ENCODE measurements at regions not wholly inside any gene's neighbourhood (a gene's known extent, or its start where the extent isn't known, plus 50 kb on each side); places are given as distances from the start of the nearest gene placed in this dataset.
"Not testable (repeated sequence)": the region's sequence is repeated elsewhere in the genome, so short reads cannot be mapped to it uniquely, and the experiment has no call there.

DNA sequence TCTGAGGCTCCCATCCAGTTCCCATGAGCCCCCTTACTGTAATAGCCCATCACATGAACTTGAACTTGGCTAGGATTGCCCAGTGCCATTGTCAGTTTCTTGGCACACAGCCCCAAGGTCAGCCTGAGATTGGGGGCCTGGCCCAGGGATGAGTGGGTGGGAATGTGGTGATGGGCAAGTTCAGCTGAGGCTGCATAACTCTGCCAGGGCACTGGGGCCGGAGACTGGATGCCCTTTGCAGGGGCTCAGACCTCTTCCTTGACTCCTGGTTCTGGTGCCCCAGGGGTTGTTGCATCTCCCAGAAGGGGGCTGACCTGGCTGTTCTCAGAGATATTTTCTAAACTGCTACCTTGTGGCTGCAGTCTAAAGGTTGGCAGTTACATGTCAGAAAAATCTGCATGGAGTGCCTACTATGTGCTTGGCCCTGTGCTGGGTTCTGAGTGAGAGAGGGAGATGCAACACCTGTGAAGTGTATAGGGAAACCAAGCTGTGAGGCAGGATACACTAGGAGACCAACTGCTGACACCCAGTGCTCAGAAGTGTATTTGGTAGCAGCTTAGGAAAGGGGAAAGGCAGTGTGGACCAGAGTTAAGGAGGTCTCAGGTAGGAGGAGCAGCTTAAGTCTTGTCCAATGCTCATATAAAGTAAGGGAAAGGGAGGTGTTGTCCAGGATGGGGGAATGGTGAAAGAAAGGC, 74.8 kb upstream of the PRR23C start:
- Mint-ChIP-seq H3K36me3 (ENCODE audit: low read depth) (no peaks in the 10 kb centered on the region), H3K27me3 (ENCODE audit: insufficient read depth) (no peaks in the 10 kb centered on the region), H3K9me3 (no peaks in the 10 kb centered on the region), H3K4me1 (ENCODE audit: low read depth) (peaks cover 8% of the 10 kb centered on the region), H3K27ac (no peak overlapping the region), H3K4me3 (no peak overlapping the region)
- DNase-seq (ENCODE audit: low spot score), result no peak
- intact Hi-C loops (cut with micrococcal nuclease), result no loop called here

DNA sequence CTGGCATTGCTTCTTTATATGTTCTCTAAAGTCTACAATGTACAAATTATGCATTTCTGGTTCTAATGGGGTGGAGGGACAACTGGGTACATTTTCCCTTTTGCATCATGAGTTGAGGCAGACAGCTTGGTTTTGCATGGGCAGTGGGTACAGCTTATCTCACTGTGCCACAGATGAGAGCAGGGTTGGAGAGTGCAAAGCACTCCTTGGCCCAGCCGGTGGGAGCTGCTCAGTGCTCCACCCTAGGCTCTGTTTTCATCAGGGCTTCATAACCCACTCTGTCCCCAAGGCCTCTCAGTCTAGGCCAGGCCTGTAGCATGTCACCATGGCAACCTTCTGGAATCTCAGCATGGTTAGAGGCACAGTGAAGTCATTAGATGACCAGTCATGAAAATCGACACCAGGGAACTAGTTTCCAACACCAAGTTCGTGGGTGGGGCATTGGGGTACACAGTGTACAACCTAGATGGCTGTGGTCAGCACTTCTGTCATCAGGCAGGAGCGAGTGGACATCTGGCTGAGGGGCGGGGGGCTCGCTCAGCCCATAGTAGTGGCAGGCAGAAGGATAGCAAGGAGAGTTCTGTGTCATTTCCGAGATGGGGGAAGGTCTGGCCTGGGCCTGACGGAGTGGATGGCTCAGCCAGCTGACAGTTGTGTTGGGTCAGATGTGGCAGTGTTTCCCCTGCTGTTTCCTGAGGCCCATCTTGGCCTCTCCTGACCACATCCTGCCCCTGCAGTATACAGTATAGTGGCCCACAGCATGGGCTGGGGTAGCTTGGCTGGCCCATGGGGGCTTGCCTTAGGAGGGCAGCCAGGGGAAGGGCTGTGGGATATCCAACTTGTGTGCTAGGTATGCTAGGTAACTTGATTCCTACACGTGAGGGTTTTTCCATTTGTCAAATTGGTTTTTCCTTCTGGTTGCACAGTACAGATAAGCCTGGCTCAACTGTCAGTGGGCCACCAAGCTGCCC, 75.7 kb upstream of the PRR23C start:
- intact Hi-C loops (cut with micrococcal nuclease), result no loop called here
- Mint-ChIP-seq H3K36me3 (ENCODE audit: low read depth) (no peaks in the 10 kb centered on the region), H3K9me3 (no peaks in the 10 kb centered on the region), H3K27ac (no peak overlapping the region), H3K4me1 (ENCODE audit: low read depth) (peaks cover 8% of the 10 kb centered on the region), H3K27me3 (ENCODE audit: insufficient read depth) (no peaks in the 10 kb centered on the region), H3K4me3 (no peak overlapping the region)
- DNase-seq (ENCODE audit: low spot score), result no peak

DNA sequence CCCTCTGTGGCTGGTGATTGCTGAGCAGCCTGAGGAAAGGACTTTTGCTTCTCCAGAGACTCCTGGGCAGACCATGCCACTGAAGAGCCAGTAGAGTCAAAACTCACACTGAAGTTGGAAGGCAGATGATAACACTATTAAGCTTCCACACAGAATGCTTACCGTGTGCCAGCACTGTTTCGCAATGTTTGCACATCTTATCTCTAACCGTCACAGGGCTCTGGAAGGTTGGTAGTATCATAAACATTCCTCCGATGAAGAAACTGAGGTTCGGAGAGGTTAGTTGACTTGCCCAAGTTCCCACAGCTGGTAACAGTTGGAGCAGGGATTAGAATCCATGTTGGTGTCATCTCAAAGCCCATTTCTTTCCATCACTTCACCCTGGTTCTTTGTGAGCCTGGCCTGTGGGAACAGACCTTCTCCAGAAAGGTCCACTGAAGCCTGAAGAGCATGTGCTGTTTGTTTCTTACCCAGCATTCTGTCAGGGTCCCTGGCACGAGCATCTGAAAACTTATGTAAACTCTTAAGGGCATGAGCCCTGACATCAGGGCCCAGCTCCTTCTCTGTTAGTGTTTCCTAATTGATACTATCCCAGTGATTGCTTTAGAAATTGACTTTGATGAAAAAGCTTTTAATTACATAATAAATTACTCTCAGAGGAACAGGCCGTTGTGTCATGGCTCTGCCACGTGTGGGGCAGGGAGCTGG, 77.0 kb upstream of the PRR23C start:
- intact Hi-C loops (cut with micrococcal nuclease), result no loop called here
- Mint-ChIP-seq H3K27me3 (ENCODE audit: insufficient read depth) (no peaks in the 10 kb centered on the region), H3K4me1 (ENCODE audit: low read depth) (peaks cover 8% of the 10 kb centered on the region), H3K27ac (no peak overlapping the region), H3K9me3 (no peaks in the 10 kb centered on the region), H3K36me3 (ENCODE audit: low read depth) (no peaks in the 10 kb centered on the region), H3K4me3 (no peak overlapping the region)
- no peak for DNase-seq (ENCODE audit: low spot score)

DNA sequence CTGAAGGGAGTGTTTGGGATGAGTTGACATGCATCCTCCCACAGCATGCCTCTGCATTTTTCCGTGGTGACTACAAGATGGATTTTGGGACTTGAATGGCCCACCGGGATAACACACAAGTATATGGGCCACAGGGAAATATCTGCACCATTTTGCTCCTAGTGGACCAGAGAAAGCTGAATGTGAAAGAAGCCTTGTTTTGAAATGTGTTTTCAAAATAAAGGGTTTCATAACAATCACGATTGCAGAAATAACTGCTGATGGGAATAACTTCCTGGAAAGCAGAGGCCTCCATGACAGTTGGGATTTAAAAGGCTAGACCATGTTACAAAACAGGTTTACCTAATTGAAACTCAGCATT, 77.5 kb upstream of the PRR23C start:
- Mint-ChIP-seq H3K9me3 (no peaks in the 10 kb centered on the region), H3K27ac (no peak overlapping the region), H3K27me3 (ENCODE audit: insufficient read depth) (no peaks in the 10 kb centered on the region), H3K36me3 (ENCODE audit: low read depth) (no peaks in the 10 kb centered on the region), H3K4me3 (no peak overlapping the region), H3K4me1 (ENCODE audit: low read depth) (peaks cover 8% of the 10 kb centered on the region)
- intact Hi-C loops (cut with micrococcal nuclease), result no loop called here
- no peak for DNase-seq (ENCODE audit: low spot score)

DNA sequence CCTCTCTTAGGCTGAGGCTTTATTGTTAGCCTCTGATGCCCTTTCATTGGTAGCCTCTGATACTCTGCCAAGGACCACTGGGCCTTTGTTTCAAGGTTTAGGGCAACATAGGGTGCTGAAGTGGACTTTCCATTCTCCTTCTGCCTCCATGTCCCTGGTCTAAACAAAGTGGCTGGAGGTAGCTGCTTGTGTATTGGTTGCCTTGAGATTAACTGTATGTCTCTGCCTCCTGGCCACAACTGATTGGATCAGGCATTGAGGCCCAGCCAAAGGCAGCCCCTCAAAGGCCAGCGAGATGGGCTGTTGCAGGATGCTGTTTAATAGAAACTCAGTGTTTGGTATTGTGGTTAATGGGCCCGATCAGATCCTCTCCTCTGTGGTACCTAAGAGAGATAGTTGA, 77.9 kb upstream of the PRR23C start:
- H3K9me3 Mint-ChIP-seq, result no peaks in the 10 kb centered on the region
- intact Hi-C loops (cut with micrococcal nuclease), result no loop called here

DNA sequence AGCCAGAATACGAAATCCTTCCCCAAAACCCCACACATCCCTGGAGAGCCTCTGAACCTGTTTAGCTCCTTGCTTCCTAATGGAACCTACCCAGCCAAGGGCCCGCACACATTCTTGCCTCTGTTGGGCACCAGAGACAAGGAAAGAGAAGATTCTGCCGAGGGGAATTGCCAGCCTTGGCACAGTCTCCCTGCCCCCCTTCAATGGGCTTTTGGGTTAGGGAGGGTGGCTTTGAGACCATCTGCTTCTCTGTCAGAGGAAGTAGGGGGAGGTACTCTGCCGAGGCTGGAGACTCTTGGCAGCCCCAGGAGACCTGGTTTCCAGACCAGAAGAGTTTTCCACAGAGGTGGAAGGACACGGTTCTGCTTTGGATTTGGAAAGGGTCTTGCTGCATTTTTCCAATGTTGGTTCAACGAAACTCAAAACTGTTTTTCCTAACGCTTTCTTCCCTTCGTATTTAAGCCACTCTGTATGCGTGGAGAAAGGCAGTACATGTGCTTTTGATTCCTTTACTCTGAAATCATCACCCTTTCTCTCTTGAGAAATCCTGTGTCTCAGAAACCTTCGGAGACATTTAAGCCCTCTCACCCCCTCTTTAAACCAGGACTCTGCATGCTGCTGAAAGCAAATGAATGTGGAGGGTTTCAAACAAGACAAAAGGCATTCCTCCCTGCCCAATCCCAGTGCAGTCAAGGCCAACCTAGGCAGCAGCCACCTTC, 78.8 kb upstream of the PRR23C start:
- Mint-ChIP-seq H3K4me3 (no peak overlapping the region), H3K9me3 (no peaks in the 10 kb centered on the region), H3K27me3 (ENCODE audit: insufficient read depth) (no peaks in the 10 kb centered on the region), H3K27ac (no peak overlapping the region), H3K36me3 (ENCODE audit: low read depth) (no peaks in the 10 kb centered on the region), H3K4me1 (ENCODE audit: low read depth) (peaks cover 8% of the 10 kb centered on the region)
- intact Hi-C loops (cut with micrococcal nuclease), result no loop called here
- no peak for DNase-seq (ENCODE audit: low spot score)

More for the DNA sequence above, 77.9 kb upstream of the PRR23C start:
- DNase-seq (ENCODE audit: low spot score), result no peak
- H3K36me3 Mint-ChIP-seq (ENCODE audit: low read depth), result no peaks in the 10 kb centered on the region
- no peak overlapping the region for H3K4me3 Mint-ChIP-seq
- peaks cover 8% of the 10 kb centered on the region for H3K4me1 Mint-ChIP-seq (ENCODE audit: low read depth)
- no peaks in the 10 kb centered on the region for H3K27me3 Mint-ChIP-seq (ENCODE audit: insufficient read depth)
- no peak overlapping the region for H3K27ac Mint-ChIP-seq

DNA sequence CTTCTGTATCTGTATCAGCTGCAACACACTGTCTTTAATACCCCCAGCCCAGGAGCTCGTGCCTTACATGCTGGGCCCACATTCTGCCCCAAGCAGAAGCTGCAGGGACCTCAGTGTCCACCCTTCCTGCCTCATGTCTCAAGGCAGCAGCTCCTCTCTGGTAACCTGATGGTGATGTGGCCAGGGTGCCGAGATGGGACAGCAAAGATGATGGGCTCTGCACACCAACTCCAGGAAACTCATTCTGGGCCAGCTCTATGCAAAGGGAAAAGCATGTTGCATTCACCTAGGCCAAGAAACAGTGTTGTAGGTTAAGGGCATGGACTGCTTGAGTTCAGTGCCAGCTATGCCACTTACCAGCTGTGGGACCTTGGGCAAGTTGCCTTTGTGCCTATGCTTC, 79.5 kb upstream of the PRR23C start:
- no peak overlapping the region for H3K4me3 Mint-ChIP-seq

DNA sequence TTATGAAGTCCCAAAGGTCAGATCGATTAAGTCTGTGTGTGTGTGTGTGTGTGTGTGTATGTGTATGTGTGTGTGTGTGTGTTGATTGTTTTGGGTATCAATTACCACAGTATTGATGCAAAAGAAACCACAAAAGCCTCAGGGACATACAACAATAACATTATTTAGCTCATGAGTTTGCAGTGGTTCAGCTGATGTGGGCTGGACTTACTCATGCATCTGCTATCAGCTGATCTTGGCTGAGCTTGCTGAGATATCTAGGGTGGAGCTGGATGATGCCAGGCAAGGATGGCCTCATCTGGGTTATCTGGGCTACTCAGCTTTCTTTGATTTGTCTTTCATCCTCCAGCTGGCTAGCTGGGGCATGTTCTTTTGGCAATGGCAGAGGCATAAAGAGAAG, 82.4 kb upstream of the PRR23C start:
- H3K4me3 Mint-ChIP-seq, result no peak overlapping the region
- intact Hi-C loops (cut with micrococcal nuclease), result no loop called here
- H3K9me3 Mint-ChIP-seq, result no peaks in the 10 kb centered on the region
- no peak overlapping the region for H3K27ac Mint-ChIP-seq
- H3K27me3 Mint-ChIP-seq (ENCODE audit: insufficient read depth), result no peaks in the 10 kb centered on the region
- no peaks in the 10 kb centered on the region for H3K36me3 Mint-ChIP-seq (ENCODE audit: low read depth)
- DNase-seq (ENCODE audit: low spot score), result no peak
- no peaks in the 10 kb centered on the region for H3K4me1 Mint-ChIP-seq (ENCODE audit: low read depth)

More for the DNA sequence above, 79.5 kb upstream of the PRR23C start:
- Mint-ChIP-seq H3K36me3 (ENCODE audit: low read depth) (no peaks in the 10 kb centered on the region), H3K4me1 (ENCODE audit: low read depth) (peaks cover 8% of the 10 kb centered on the region), H3K27ac (no peak overlapping the region), H3K9me3 (no peaks in the 10 kb centered on the region), H3K27me3 (ENCODE audit: insufficient read depth) (no peaks in the 10 kb centered on the region)
- intact Hi-C loops (cut with micrococcal nuclease), result no loop called here
- no peak for DNase-seq (ENCODE audit: low spot score)

DNA sequence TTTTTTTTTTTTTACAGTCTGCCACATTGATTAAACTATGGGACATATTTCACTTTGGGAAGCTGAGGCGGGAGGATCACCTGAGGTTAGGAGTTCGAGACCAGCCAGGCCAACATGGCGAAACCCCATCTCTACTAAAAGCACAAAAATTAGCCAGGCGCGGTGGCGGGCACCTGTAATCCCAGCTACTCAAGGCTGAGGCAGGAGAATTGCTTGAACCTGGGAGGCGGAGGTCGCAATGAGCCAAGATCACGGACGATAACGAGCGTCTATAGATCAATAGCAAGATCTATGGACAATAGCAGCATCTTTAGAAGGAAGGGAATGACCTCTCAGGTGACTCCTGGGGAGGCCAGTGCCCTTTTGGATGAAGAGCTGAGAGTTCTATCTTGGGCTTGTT, 82.9 kb upstream of the PRR23C start:
- H3K36me3 Mint-ChIP-seq (ENCODE audit: low read depth); H3K4me1 Mint-ChIP-seq (ENCODE audit: low read depth); H3K4me3 Mint-ChIP-seq: not testable (repeated sequence)

DNA sequence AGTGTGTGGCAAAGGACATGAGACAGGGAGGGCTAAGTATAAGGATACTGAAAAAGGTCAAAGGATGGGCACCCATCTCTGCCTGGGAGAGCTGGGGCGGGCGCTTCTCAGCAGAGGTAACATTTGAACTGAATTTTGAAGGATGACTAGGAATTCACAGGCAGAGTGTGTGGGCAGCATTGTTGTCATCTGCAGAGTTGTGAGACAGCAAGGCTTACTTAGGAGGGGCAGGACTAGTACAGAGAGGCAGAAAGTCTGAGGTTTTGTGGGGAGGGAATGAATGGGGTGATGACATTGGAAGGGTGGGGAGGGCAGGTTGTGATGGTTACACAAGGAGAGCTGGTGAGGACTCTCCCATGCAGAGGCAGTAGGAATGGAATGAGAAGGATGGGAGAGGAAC, 84.1 kb upstream of the PRR23C start:
- Mint-ChIP-seq H3K36me3 (ENCODE audit: low read depth) (no peaks in the 10 kb centered on the region), H3K4me1 (ENCODE audit: low read depth) (no peaks in the 10 kb centered on the region), H3K4me3 (no peak overlapping the region), H3K27ac (no peak overlapping the region), H3K27me3 (ENCODE audit: insufficient read depth) (no peaks in the 10 kb centered on the region), H3K9me3 (no peaks in the 10 kb centered on the region)
- DNase-seq (ENCODE audit: low spot score), result no peak
- intact Hi-C loops (cut with micrococcal nuclease), result no loop called here

More for the DNA sequence above, 82.9 kb upstream of the PRR23C start:
- H3K27me3 Mint-ChIP-seq (ENCODE audit: insufficient read depth); H3K27ac Mint-ChIP-seq; H3K9me3 Mint-ChIP-seq; DNase-seq (ENCODE audit: low spot score); intact Hi-C loops (cut with micrococcal nuclease): not testable (repeated sequence)

DNA sequence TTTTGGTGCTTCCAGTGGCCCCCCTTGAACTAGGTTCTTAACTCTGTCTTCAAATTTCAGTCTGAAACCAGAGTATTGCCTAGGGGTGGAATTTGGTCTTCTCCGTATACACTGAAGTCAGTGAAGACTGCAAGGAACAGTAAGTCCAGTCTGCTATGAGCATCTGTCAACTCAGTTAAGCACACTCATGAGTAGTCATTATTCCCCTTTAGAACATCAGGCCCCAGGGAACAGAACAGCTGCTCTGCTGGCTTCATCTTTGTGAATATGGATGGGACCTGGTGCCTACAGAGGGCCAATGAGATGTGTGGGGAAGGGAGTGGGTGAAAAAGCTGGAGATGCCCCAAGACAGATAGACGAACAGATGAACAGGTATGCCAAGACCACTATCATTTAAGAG, 85.2 kb upstream of the PRR23C start:
- H3K9me3 Mint-ChIP-seq, result no peaks in the 10 kb centered on the region
- no peaks in the 10 kb centered on the region for H3K36me3 Mint-ChIP-seq (ENCODE audit: low read depth)
- intact Hi-C loops (cut with micrococcal nuclease), result no loop called here
- DNase-seq (ENCODE audit: low spot score), result no peak
- H3K4me3 Mint-ChIP-seq, result no peak overlapping the region
- H3K4me1 Mint-ChIP-seq (ENCODE audit: low read depth), result no peaks in the 10 kb centered on the region
- no peaks in the 10 kb centered on the region for H3K27me3 Mint-ChIP-seq (ENCODE audit: insufficient read depth)
- no peak overlapping the region for H3K27ac Mint-ChIP-seq

DNA sequence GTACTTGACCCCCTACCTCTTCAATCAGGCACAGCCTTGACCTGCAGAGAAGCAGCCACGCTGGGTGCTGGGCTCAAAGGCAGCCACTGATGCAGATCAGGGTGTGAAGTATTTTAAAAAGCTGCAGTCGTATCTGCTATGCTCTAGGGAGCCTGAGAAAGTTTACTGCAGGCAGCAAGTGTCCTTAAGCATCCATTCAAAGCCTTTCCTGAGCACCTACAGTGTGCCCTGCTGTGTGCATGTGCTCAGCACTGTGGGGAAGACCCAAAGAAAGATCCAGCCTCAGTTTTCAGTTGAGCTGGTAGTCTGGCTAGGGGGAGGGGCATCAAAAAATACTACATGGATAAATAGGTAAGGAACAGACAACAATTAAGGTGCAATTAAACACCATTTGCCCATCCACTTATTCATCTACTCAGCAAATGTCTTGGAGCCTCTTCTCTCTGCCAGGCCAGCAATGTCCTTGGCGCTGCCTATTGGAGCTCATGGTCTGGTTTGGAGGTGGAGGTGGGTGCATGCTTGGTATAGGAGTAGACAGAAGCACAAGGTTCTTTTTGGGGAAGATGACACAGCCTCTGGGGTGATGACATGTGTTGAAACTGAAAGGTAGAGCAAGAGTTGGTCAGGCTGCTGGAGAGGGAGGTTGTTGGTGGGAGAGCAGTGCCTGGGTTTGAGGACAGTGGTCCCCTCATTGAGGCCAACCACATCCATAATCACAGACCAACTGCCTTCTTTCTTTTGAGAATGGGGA, 85.9 kb upstream of the PRR23C start:
- no peak for DNase-seq (ENCODE audit: low spot score)

More for the DNA sequence above, 85.9 kb upstream of the PRR23C start:
- no peaks in the 10 kb centered on the region for H3K4me1 Mint-ChIP-seq (ENCODE audit: low read depth)
- H3K36me3 Mint-ChIP-seq (ENCODE audit: low read depth), result no peaks in the 10 kb centered on the region
- H3K9me3 Mint-ChIP-seq, result no peaks in the 10 kb centered on the region
- H3K4me3 Mint-ChIP-seq, result no peak overlapping the region
- intact Hi-C loops (cut with micrococcal nuclease), result no loop called here
- H3K27me3 Mint-ChIP-seq (ENCODE audit: insufficient read depth), result no peaks in the 10 kb centered on the region
- no peak overlapping the region for H3K27ac Mint-ChIP-seq
